ENCODE measurements at regions not wholly inside any gene's neighbourhood (a gene's known extent, or its start where the extent isn't known, plus 50 kb on each side); places are given as distances from the start of the nearest gene placed in this dataset.

DNA sequence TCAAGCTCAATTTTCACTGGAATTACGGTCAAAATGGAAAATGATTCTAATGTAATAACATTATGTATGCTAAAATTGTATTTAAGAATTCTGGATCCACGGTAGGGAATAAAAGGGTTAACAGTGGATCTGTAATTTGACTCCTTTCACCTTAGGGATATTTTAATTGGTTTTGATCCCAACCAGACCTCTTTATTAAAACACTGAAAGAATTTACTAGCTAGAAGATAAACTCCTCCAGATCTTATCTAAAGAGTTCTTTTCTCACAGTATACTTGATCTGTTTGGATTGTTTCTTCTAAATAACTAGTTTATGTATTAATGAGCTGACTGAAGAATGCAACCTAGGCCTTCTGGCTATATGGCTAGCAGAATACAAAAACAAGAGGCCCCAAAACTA lies 118.4 kb downstream of the DDX53 start:
- TF ChIP-seq, protein P1, sequence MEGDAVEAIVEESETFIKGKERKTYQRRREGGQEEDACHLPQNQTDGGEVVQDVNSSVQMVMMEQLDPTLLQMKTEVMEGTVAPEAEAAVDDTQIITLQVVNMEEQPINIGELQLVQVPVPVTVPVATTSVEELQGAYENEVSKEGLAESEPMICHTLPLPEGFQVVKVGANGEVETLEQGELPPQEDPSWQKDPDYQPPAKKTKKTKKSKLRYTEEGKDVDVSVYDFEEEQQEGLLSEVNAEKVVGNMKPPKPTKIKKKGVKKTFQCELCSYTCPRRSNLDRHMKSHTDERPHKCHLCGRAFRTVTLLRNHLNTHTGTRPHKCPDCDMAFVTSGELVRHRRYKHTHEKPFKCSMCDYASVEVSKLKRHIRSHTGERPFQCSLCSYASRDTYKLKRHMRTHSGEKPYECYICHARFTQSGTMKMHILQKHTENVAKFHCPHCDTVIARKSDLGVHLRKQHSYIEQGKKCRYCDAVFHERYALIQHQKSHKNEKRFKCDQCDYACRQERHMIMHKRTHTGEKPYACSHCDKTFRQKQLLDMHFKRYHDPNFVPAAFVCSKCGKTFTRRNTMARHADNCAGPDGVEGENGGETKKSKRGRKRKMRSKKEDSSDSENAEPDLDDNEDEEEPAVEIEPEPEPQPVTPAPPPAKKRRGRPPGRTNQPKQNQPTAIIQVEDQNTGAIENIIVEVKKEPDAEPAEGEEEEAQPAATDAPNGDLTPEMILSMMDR (IDR thresholded peaks at IDR 0.05) = no peak
- TF ChIP-seq EP300 (IDR thresholded peaks at IDR 0.05) (no peak), POLR2AphosphoS5 (IDR thresholded peaks at IDR 0.05) (no peak), POLR2A (IDR thresholded peaks at IDR 0.05) (no peak)

All from sigmoid colon (tissue), 4 donors.